ENCODE measurements at regions not wholly inside any gene's neighbourhood (a gene's known extent, or its start where the extent isn't known, plus 50 kb on each side); places are given as distances from the start of the nearest gene placed in this dataset.
"Not testable (repeated sequence)": the region's sequence is repeated elsewhere in the genome, so short reads cannot be mapped to it uniquely, and the experiment has no call there.

- H2AFZ ChIP-seq (ENCODE audit: low read length): 0 out of 2 replicates have a peak overlapping the region, but pooled peaks have one; percentile 6
- no TSS peak for BruUV-seq (replicated peaks)
- H3K27ac ChIP-seq (ENCODE audit: low read length): no peak overlapping the region
- no peaks in the 10 kb centered on the region for H4K20me1 ChIP-seq (ENCODE audit: low read length)
- no peaks in the 10 kb centered on the region for H3K79me2 ChIP-seq (ENCODE audit: low read length)
- no peaks in the 10 kb centered on the region for H3K9me3 ChIP-seq (ENCODE audit: low read length)
- no peaks in the 10 kb centered on the region for H3K9me2 ChIP-seq (replicated peaks; ENCODE audit: low read length)
- no peaks in the 10 kb centered on the region for H3K4me1 ChIP-seq (ENCODE audit: insufficient read depth, low read length)
- peak overlapping the region; percentile 12; the same call in 1 of the 2 replicates for H3K4me3 ChIP-seq (ENCODE audit: low read length)
- ChIA-PET CTCF (no interaction called here), POLR2A (ENCODE audit: unreplicated experiment) (interaction anchor here (0.6 kb wide), 1 partner anchor 1585 kb away, joined by 22 read pairs; no protein-coding TSS in a partner anchor)
- H3K4me2 ChIP-seq (ENCODE audit: low read length): peak overlapping the region; percentile 35
- intact Hi-C loops (cut with micrococcal nuclease): no loop called here
- DNase-seq (no peak), ATAC-seq (peak; percentile 57)
- TF ChIP-seq CTCF (conservative IDR thresholded peaks at IDR 0.05; ENCODE audit: low read depth, low read length) (no peak), EZH2 (IDR thresholded peaks at IDR 0.05; ENCODE audit: low read length, unreplicated experiment) (no peak), EZH2phosphoT487 (IDR thresholded peaks at IDR 0.05; ENCODE audit: borderline replicate concordance, low read length) (no peak)
- peaks cover 11% of the 10 kb centered on the region; the same call in 1 of the 2 replicates for H3K27me3 ChIP-seq (ENCODE audit: low read length)
- H3F3A ChIP-seq (ENCODE audit: low read length, unreplicated experiment): no peaks in the 10 kb centered on the region
- no peaks in the 10 kb centered on the region for H3K36me3 ChIP-seq (ENCODE audit: low read depth, low read length)
- no peak overlapping the region for H3K9ac ChIP-seq (ENCODE audit: low read length)
These were observed 167.4 kb upstream of the RGS6 start for GRCh38 chr14:71764701-71765382.

GRCh38 chr14:71765505-71765904, 166.7 kb upstream of the RGS6 start:
- no TSS peak for BruUV-seq (replicated peaks)
- no peaks in the 10 kb centered on the region for H3K79me2 ChIP-seq (ENCODE audit: low read length)
- CTCF ChIA-PET: no interaction called here
- intact Hi-C loops (cut with micrococcal nuclease): no loop called here
- H3K9ac ChIP-seq (ENCODE audit: low read length): no peak overlapping the region
- POLR2A ChIA-PET (ENCODE audit: unreplicated experiment): no interaction called here
- no peak overlapping the region for H3K4me2 ChIP-seq (ENCODE audit: low read length)
- TF ChIP-seq EZH2phosphoT487 (IDR thresholded peaks at IDR 0.05; ENCODE audit: borderline replicate concordance, low read length) (no peak), EZH2 (IDR thresholded peaks at IDR 0.05; ENCODE audit: low read length, unreplicated experiment) (no peak), CTCF (conservative IDR thresholded peaks at IDR 0.05; ENCODE audit: low read depth, low read length) (no peak)
- H4K20me1 ChIP-seq (ENCODE audit: low read length): no peaks in the 10 kb centered on the region
- no peak overlapping the region for H3K27ac ChIP-seq (ENCODE audit: low read length)
- peaks cover 11% of the 10 kb centered on the region; the same call in 1 of the 2 replicates for H3K27me3 ChIP-seq (ENCODE audit: low read length)
- no peaks in the 10 kb centered on the region for H3K4me1 ChIP-seq (ENCODE audit: insufficient read depth, low read length)
- no peak for DNase-seq
- H3K9me2 ChIP-seq (replicated peaks; ENCODE audit: low read length): no peaks in the 10 kb centered on the region
- H2AFZ ChIP-seq (ENCODE audit: low read length): no peak overlapping the region
- no peaks in the 10 kb centered on the region for H3F3A ChIP-seq (ENCODE audit: low read length, unreplicated experiment)
- ATAC-seq: no peak
- H3K4me3 ChIP-seq (ENCODE audit: low read length): no peak overlapping the region
- H3K36me3 ChIP-seq (ENCODE audit: low read depth, low read length): no peaks in the 10 kb centered on the region
- no peaks in the 10 kb centered on the region for H3K9me3 ChIP-seq (ENCODE audit: low read length)

- Histone ChIP-seq H3F3A (ENCODE audit: low read length, unreplicated experiment) (no peaks in the 10 kb centered on the region), H3K27me3 (ENCODE audit: low read length) (peaks cover 5% of the 10 kb centered on the region), H3K9me2 (replicated peaks; ENCODE audit: low read length) (no peaks in the 10 kb centered on the region), H3K79me2 (ENCODE audit: low read length) (no peaks in the 10 kb centered on the region), H3K4me2 (ENCODE audit: low read length) (no peak overlapping the region), H4K20me1 (ENCODE audit: low read length) (no peaks in the 10 kb centered on the region), H2AFZ (ENCODE audit: low read length) (no peak overlapping the region), H3K9me3 (ENCODE audit: low read length) (no peaks in the 10 kb centered on the region), H3K4me3 (ENCODE audit: low read length) (no peak overlapping the region), H3K9ac (ENCODE audit: low read length) (no peak overlapping the region), H3K27ac (ENCODE audit: low read length) (no peak overlapping the region), H3K36me3 (ENCODE audit: low read depth, low read length) (no peaks in the 10 kb centered on the region), H3K4me1 (ENCODE audit: insufficient read depth, low read length) (no peaks in the 10 kb centered on the region)
- ChIA-PET CTCF (no interaction called here), POLR2A (ENCODE audit: unreplicated experiment) (no interaction called here)
- TF ChIP-seq EZH2phosphoT487 (IDR thresholded peaks at IDR 0.05; ENCODE audit: borderline replicate concordance, low read length): no peak
- TF ChIP-seq EZH2 (IDR thresholded peaks at IDR 0.05; ENCODE audit: low read length, unreplicated experiment): no peak
- TF ChIP-seq CTCF (conservative IDR thresholded peaks at IDR 0.05; ENCODE audit: low read depth, low read length): no peak
- BruUV-seq (replicated peaks): no TSS peak
- DNase-seq (no peak), ATAC-seq (no peak)
- intact Hi-C loops (cut with micrococcal nuclease): no loop called here
These were observed 161.8 kb upstream of the RGS6 start for GRCh38 chr14:71770431-71770830.

- ATAC-seq; BruUV-seq (replicated peaks); H4K20me1 ChIP-seq (ENCODE audit: low read length); POLR2A ChIA-PET (ENCODE audit: unreplicated experiment); H3K36me3 ChIP-seq (ENCODE audit: low read depth, low read length); CTCF ChIA-PET; H2AFZ ChIP-seq (ENCODE audit: low read length); H3K4me2 ChIP-seq (ENCODE audit: low read length); H3K9me3 ChIP-seq (ENCODE audit: low read length); H3K9ac ChIP-seq (ENCODE audit: low read length); H3K9me2 ChIP-seq (replicated peaks; ENCODE audit: low read length); H3K27ac ChIP-seq (ENCODE audit: low read length); intact Hi-C loops (cut with micrococcal nuclease); H3K4me1 ChIP-seq (ENCODE audit: insufficient read depth, low read length); DNase-seq; H3K79me2 ChIP-seq (ENCODE audit: low read length); H3K4me3 ChIP-seq (ENCODE audit: low read length); H3F3A ChIP-seq (ENCODE audit: low read length, unreplicated experiment); H3K27me3 ChIP-seq (ENCODE audit: low read length): not testable (repeated sequence)
These were observed 160.8 kb upstream of the RGS6 start for GRCh38 chr14:71771421-71771820.
